Loucy (cell line): ENCODE measurements at regions not wholly inside any gene's neighbourhood (a gene's known extent, or its start where the extent isn't known, plus 50 kb on each side); places are given as distances from the start of the nearest gene placed in this dataset.

Experiments
- EZH2phosphoT487 ChIP-seq: fragments of 200-600 bp; IDR thresholded peaks from 2 replicates; pipeline ENCODE4 v1.6.1; 2018; ENCODE audit warnings: antibody characterized with exemption, mild to moderate bottlenecking, moderate library complexity, borderline replicate concordance
- TF ChIP-seq, protein P1 (sequence below): fragments of 200-600 bp; sonication (generic); conservative IDR thresholded peaks from 2 replicates; pipeline ENCODE4 v1.5.1; 2014; ENCODE audit warnings: mild to moderate bottlenecking, antibody characterized with exemption, low read length

DNA sequence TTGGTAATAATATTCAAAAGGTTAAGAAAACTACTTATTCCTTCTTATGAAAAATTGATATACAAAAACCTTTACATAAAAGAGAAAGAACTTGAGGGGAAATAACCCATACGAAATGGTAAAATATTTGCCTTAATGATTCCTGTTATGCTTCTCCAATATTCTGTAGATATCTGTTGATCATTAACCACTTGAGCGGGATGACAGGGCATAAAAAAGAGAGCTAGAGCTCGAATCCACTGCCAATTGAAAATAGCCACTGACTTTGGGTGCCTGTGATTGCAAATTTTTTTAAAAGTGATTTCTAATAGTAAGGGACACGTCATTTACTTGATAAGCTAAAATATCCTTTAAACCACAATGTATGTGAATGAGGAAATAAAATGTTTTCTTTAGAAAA is 188.1 kb downstream of the MOXD1 start:
- TF ChIP-seq EZH2phosphoT487 = no peak
- TF ChIP-seq, protein P1, sequence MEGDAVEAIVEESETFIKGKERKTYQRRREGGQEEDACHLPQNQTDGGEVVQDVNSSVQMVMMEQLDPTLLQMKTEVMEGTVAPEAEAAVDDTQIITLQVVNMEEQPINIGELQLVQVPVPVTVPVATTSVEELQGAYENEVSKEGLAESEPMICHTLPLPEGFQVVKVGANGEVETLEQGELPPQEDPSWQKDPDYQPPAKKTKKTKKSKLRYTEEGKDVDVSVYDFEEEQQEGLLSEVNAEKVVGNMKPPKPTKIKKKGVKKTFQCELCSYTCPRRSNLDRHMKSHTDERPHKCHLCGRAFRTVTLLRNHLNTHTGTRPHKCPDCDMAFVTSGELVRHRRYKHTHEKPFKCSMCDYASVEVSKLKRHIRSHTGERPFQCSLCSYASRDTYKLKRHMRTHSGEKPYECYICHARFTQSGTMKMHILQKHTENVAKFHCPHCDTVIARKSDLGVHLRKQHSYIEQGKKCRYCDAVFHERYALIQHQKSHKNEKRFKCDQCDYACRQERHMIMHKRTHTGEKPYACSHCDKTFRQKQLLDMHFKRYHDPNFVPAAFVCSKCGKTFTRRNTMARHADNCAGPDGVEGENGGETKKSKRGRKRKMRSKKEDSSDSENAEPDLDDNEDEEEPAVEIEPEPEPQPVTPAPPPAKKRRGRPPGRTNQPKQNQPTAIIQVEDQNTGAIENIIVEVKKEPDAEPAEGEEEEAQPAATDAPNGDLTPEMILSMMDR = no peak
